Dendritic cell treated with granulocyte-macrophage colony-stimulating factor and Interleukin-4, amounts not matched to agents 40 ng/mL and 50 ng/mL, for 4 days (primary cell): ENCODE measurements at regions not wholly inside any gene's neighbourhood (a gene's known extent, or its start where the extent isn't known, plus 50 kb on each side); places are given as distances from the start of the nearest gene placed in this dataset.

Experiments
- H3K27ac Mint-ChIP-seq: one replicate; pipeline ENCODE4 v1.8.0; 2022; ENCODE audit warnings: mild to moderate bottlenecking, mixed read lengths
- H3K27me3 Mint-ChIP-seq: one replicate; pipeline ENCODE4 v1.8.0; 2022; ENCODE audit warnings: mild to moderate bottlenecking, mixed read lengths
- H3K36me3 Mint-ChIP-seq: one replicate; pipeline ENCODE4 v1.8.0; 2022; ENCODE audit warnings: low read depth, mixed read lengths
- H3K4me1 Mint-ChIP-seq: one replicate; pipeline ENCODE4 v1.8.0; 2022; ENCODE audit warnings: low read depth, mixed read lengths
- H3K4me3 Mint-ChIP-seq: one replicate; pipeline ENCODE4 v1.8.0; 2022; ENCODE audit warnings: mild to moderate bottlenecking, moderate library complexity, mixed read lengths
- H3K9me3 Mint-ChIP-seq: one replicate; pipeline ENCODE4 v1.8.0; 2022; ENCODE audit warnings: mixed read lengths
- intact Hi-C: fragments of 100-400 bp; cut with micrococcal nuclease; formaldehyde crosslinking; loops from one replicate; pipeline ENCODE4 v1.15.0; 2022

- H3K27ac Mint-ChIP-seq = no peak overlapping the region
- peaks cover 20% of the 10 kb centered on the region for H3K27me3 Mint-ChIP-seq
- no peaks in the 10 kb centered on the region for H3K4me1 Mint-ChIP-seq
- H3K4me3 Mint-ChIP-seq = no peak overlapping the region
- intact Hi-C loops = no loop called here
- H3K9me3 Mint-ChIP-seq = no peaks in the 10 kb centered on the region
- H3K36me3 Mint-ChIP-seq = no peaks in the 10 kb centered on the region
Observed at GRCh38 chr13:44321961-44322360, 51.7 kb upstream of the SERP2 start.

GRCh38 chr13:44322928-44323327, 50.7 kb upstream of the SERP2 start:
- peaks cover 16% of the 10 kb centered on the region for H3K27me3 Mint-ChIP-seq
- H3K27ac Mint-ChIP-seq = no peak overlapping the region
- no peaks in the 10 kb centered on the region for H3K36me3 Mint-ChIP-seq
- H3K9me3 Mint-ChIP-seq = no peaks in the 10 kb centered on the region
- intact Hi-C loops = no loop called here
- no peak overlapping the region for H3K4me3 Mint-ChIP-seq
- no peaks in the 10 kb centered on the region for H3K4me1 Mint-ChIP-seq

GRCh38 chr13:44323754-44324153, 49.9 kb upstream of the SERP2 start:
- no peaks in the 10 kb centered on the region for H3K4me1 Mint-ChIP-seq
- no peak overlapping the region for H3K4me3 Mint-ChIP-seq
- H3K27me3 Mint-ChIP-seq = peaks cover 10% of the 10 kb centered on the region
- H3K9me3 Mint-ChIP-seq = no peaks in the 10 kb centered on the region
- no peaks in the 10 kb centered on the region for H3K36me3 Mint-ChIP-seq
- intact Hi-C loops = no loop called here
- H3K27ac Mint-ChIP-seq = no peak overlapping the region
